HG03159 (cell line): ENCODE measurements at regions not wholly inside any gene's neighbourhood (a gene's known extent, or its start where the extent isn't known, plus 50 kb on each side); places are given as distances from the start of the nearest gene placed in this dataset.

Experiments
- ATAC-seq: cut with Tn5 transposase; IDR thresholded peaks from one replicate; pipeline ENCODE4 v1.9.1; 2021; ENCODE audit warnings: mild to moderate bottlenecking, moderate library complexity; ENCODE audit not compliant: unreplicated experiment

- ATAC-seq, result no peak
Measured at GRCh38 chr15:70337277-70338186, 239.8 kb upstream of the TLE3 start.

DNA sequence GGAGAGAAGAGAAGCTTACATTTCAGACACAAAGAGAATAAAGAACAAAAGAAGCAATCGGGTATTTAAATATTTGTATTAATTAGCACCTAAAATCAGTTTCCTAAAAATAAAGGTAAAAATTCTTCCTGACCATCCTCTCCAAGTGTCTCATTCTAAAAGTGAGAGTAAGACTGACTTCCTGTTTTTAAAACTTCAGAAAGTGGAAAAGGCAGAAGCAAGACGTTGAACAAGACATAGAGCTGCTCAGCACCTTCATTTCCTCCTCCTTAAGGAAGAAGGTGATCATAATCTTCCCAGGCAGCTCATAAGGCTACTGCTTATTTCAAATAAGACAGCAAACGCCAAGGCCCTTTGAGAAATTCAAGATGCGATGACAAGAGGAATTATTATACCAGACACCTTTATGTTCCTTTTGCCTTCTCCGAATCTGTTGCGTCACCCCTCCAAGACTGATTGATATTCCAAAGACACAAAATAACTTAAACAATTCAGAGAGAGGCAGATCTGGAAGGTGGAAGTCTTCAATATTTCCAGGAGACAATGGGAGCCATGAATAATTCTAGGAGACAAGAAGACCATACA lies 238.8 kb upstream of the TLE3 start:
- ATAC-seq, result no peak

DNA sequence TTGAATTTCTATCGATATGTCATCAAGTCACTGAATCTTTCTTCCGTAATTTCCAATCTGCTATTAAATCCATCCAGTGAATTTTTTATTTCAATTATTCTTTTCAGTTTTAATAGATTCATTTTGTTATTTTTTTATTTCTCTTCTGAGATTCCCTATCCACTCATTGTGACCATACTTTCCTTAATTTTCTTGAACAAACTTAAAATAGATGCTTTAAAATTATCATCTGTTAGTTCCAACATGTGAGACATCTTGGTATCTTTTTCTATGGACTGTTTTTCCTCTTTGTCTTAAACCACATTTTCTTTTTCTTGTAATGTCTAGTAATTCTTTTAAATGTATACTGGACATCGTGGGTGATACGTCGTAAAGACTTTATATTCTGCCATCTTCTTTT lies 236.6 kb upstream of the TLE3 start:
- ATAC-seq, result no peak

- no peak for ATAC-seq
Measured at GRCh38 chr15:70329179-70329578, 231.5 kb upstream of the TLE3 start.

GRCh38 chr15:70328679-70329115 lies 231.0 kb upstream of the TLE3 start:
- no peak for ATAC-seq

DNA sequence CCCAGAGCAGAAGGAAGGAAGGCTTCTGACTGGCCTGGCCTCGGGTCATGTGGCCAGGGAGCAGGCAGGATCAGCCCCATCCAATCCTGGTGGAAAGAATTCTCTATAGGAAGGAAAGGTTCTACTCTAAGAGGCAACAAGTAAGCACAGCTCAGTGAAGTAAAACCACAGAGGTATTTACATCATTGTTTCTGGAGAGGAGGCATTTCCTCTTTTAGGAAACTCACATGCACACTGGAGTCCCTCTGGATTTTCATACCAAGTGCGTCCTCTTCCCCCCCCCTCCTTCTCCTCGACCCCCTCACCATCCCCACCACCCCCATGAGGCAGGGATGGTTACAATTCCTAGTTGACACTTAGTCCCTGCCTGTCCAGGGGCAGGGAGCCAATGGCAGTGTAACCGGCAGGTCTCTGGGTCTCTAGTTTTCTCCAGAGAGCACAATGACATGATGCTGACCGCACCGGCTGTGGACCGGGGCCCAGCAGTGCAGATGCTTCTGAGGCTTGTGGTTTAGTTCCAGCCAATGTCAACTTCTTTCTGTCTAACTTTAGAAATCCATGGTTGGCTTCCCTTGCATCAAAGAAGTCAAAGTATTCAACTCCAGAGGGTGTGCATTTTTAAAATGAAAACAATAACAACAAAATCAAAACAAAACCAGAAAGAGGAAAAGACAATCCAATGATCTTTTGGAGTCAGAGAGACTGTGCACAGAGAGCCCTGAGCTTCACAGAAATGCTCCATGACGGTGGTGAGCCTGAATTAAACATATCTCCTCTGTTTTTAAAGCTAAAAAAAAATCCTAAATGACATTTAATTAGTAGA lies 230.3 kb upstream of the TLE3 start:
- peak; percentile 67 for ATAC-seq

DNA sequence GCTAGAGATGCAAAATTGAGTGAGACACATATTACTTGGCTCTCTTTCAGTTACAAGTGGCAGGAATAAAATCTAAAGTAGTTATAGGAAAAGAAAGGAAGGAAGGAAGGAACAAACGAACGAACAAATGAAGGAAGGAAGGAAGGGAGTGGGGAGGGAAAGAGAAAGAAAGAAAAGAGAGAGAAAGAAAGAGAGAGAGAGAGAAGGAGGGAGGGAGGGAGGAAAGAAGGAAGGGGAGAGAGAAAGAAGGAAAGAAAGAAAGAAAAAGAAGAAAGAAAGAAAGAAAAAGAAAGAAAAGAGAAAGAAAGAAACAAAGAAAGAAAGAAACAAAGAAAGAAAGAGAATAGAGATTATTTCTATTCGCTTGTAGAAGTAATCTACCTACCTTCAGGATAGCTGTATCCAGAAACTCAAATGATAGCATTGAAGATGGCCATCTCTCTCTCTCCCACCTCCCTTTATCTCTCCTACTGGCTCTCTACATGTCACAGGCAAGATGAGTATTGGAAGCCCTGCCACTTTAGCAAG lies 229.7 kb upstream of the TLE3 start:
- ATAC-seq, result no peak

DNA sequence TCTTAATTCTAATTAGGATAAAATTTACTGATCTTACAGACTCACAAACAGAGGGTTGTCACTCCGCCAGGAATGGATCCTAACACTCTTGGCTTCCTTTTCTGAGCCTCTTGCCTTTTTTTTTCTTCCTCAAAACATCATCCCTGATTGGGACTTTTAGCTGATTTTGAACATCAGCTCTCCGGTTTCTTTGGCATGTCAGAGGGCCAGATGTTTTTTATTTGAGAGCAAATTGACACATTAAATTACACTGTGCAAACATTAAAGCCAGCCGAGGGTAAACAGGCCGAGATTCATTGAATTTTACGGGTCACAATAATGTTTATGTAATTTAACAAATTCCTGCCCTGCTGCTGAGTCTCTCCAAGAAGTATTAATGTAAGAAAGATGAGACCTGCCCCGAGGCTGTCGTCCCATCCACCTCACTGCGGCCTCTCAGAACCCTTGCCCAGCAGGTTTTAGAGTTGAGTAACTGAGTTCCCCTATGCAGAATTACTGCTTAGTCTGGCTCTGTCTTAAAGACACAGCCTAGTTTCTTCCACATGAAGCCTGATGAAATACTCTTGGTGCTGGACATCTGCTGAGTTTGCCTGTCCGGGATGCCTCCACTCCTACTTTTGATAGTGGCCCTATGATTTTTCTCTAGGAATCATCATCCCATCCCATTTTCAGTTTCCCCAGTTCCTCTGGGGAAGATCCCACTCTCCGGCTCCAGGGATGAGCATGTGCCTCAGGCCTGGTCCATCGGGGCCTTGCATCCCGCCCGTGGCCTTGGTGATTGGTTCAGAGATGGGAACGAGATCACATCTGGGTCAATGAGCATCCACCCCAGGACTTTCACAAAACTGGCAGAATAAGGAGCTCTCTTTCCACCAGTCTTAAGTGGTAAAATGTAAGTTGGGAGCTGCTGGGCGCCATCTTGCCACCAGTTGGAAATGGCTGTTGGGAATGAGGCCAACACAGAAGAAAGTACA lies 226.6 kb upstream of the TLE3 start:
- ATAC-seq, result no peak

GRCh38 chr15:70323111-70323851 lies 225.6 kb upstream of the TLE3 start:
- no peak for ATAC-seq

GRCh38 chr15:70322051-70322668 lies 224.4 kb upstream of the TLE3 start:
- no peak for ATAC-seq

DNA sequence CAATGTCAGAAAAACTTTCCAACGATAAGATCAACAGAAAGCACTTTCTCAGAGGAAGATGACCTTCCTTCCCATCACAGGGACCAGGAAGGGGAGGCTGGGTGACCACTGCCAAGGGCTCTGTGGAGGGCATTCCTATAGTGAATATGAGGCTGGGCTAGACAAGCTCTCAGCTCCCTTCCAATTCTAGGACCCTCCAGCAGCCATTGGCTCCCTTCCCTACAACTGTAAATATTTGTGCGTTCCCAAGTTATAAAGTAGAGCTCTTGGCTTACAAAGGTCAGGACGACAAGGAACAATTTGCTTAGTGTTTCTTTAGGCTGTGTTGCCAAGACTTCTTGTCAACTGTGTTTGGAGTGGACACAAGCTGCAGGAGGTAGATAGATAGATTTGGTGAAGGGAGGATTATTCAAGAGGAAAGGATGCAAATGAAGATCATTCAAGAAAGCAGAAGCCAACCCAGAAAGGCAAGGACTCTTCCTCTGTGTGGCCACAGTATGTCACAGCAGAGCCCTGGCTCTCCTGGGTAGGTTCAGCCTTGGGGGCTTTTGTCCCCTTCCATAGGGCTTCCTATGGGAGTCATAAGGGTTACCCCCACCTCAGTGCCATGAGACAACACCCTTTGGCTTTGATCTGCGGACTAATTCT lies 223.6 kb upstream of the TLE3 start:
- ATAC-seq, result no peak

DNA sequence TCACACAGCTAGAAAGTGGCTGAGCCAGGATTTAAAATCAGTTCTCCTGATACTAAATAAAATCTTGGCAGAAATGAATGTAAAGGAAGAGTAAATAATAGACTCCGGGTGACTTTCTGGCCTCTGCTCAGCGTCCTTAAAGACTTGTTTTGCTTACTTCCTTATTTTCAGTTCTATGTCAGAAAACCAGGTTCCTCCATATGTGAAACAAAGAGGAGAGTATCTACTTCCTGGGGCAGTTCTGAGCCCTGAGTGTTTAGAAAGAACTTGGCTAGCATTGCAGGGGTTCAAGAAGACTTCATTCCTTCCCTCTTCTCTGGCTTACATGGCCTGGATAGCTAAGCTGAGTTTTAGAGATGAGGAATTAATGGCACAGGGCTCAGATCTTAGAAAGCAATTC lies 222.8 kb upstream of the TLE3 start:
- no peak for ATAC-seq

DNA sequence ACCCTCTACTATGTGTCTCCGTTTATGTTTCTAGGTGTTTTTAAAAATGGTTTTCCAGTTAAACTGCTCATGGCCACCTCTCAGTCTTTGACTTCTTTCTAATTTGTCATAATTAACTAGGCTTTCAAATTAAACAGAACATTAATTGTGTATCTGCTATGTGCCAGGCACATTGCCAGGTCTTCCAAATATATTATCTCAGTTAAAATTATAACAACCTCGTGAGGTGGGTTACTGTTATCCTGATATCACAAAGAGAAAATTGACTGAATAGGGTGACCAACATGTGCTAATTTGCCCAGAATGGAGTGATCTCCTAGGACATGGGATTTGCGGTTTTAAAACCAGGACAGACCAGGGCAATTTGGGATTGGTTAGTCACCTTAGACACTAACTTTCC lies 222.4 kb upstream of the TLE3 start:
- no peak for ATAC-seq

- ATAC-seq, result peak; percentile 78
Measured at GRCh38 chr15:70319466-70319865, 221.7 kb upstream of the TLE3 start.

DNA sequence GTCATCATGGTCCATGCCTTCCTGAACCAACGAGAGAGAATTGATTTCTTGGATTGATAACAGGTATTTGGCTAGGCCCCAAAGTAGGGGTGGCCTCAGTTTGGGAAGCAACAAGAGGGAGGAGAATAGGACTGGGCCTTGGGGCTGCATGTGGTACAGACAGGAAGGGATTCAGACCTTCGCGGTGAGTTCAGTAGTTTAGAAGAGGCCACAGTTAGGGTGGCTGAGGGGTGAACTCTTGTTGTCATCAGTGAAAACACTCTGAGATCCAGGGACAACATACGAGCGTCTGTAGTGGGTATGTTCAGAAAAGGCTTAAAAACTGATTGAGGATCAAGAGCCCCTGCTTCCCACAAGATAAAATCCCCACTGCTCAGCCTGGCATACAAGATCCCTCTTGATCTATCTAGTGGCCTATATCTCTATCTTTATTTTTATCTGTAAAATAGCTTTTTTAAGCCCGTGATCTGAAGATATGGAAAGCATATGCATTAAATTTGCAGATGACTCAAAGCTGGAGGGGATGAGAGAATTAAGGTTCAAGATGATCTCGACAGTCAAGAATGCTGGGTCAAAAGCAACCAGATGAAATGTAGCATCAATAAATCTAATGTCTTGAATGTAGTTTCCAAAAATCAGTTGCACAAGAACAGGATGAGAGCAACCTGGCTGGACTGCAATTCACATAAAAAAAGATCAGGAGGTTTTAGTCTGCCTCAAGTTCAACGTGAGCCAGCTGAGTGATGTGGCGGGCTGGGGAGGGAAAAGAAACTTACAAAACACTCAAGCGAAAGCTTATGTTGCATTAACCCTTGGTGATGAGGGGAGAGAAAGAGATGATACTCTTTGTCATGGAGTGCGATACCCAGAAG lies 221.1 kb upstream of the TLE3 start:
- peak; percentile 35 for ATAC-seq

GRCh38 chr15:70316059-70316600 lies 218.4 kb upstream of the TLE3 start:
- no peak for ATAC-seq

DNA sequence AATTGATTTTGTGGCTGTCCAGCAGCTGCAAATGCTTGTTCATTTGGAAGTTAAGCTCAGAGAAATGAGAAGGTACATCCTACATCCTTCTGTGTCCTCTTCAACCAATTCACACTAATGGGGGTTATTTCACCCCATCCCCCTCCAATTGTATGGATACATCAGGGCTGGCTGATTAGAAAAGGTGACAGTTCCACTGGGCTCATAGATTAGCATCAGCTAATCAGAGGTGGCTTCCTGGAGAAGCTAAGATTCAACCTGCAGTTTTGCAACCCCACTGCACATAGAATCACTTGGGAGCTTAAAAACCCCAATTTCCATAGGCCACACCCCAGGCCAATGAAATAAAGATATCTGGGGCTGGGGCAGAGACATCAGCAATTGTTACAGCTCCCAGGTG lies 217.7 kb upstream of the TLE3 start:
- no peak for ATAC-seq
